Right renal pelvis (tissue), 4 donors: ENCODE measurements at regions not wholly inside any gene's neighbourhood (a gene's known extent, or its start where the extent isn't known, plus 50 kb on each side); places are given as distances from the start of the nearest gene placed in this dataset.
"Not testable (repeated sequence)": the region's sequence is repeated elsewhere in the genome, so short reads cannot be mapped to it uniquely, and the experiment has no call there.

Experiments
- DNase-seq, 4 donors: peaks; one replicate each; pipeline ENCODE4 v3.0.0-alpha.2; 2013; ENCODE audit warnings: low read depth in 4 of 4, low spot score in 3 of 4, missing footprints in 1 of 4

- no peak for DNase-seq
These were observed 558.3 kb upstream of the NBEA start for GRCh38 chr13:34383728-34384127.

GRCh38 chr13:34386229-34386628 is 555.8 kb upstream of the NBEA start:
- DNase-seq = not testable (repeated sequence)

GRCh38 chr13:34391076-34391475 is 551.0 kb upstream of the NBEA start:
- DNase-seq = no peak

- DNase-seq = no peak
These were observed 540.4 kb upstream of the NBEA start for GRCh38 chr13:34401696-34402095.

- no peak for DNase-seq
These were observed 536.5 kb upstream of the NBEA start for GRCh38 chr13:34405410-34406181.

GRCh38 chr13:34408640-34409039 is 533.4 kb upstream of the NBEA start:
- DNase-seq = no peak

GRCh38 chr13:34409496-34410182 is 532.4 kb upstream of the NBEA start:
- no peak for DNase-seq

- DNase-seq = no peak
These were observed 531.4 kb upstream of the NBEA start for GRCh38 chr13:34410678-34411077.

- no peak for DNase-seq
These were observed 530.9 kb upstream of the NBEA start for GRCh38 chr13:34411177-34411576.

GRCh38 chr13:34411894-34412293 is 530.2 kb upstream of the NBEA start:
- no peak for DNase-seq

GRCh38 chr13:34412295-34412694 is 529.8 kb upstream of the NBEA start:
- no peak for DNase-seq

GRCh38 chr13:34412817-34413375 is 529.2 kb upstream of the NBEA start:
- no peak for DNase-seq

- no peak for DNase-seq
These were observed 528.4 kb upstream of the NBEA start for GRCh38 chr13:34413538-34414210.

GRCh38 chr13:34414616-34415015 is 527.5 kb upstream of the NBEA start:
- DNase-seq = no peak

- DNase-seq = no peak
These were observed 525.1 kb upstream of the NBEA start for GRCh38 chr13:34416971-34417380.

- no peak for DNase-seq
These were observed 524.2 kb upstream of the NBEA start for GRCh38 chr13:34417896-34418295.

- peak in 2 of 4 donors; percentile 12 to 15 for DNase-seq
These were observed 523.0 kb upstream of the NBEA start for GRCh38 chr13:34419025-34419424.

- DNase-seq = no peak
These were observed 522.3 kb upstream of the NBEA start for GRCh38 chr13:34419755-34420154.

- no peak for DNase-seq
These were observed 521.2 kb upstream of the NBEA start for GRCh38 chr13:34420702-34421346.

- DNase-seq = no peak
These were observed 520.7 kb upstream of the NBEA start for GRCh38 chr13:34421347-34421719.
